ENCODE measurements at regions not wholly inside any gene's neighbourhood (a gene's known extent, or its start where the extent isn't known, plus 50 kb on each side); places are given as distances from the start of the nearest gene placed in this dataset.

- Histone ChIP-seq H3K4me2 (no peak overlapping the region), H3K27ac (no peak overlapping the region), H3K36me3 (no peaks in the 10 kb centered on the region), H3K9me3 (no peaks in the 10 kb centered on the region), H3K4me1 (no peaks in the 10 kb centered on the region), H4K20me1 (no peaks in the 10 kb centered on the region), H3K9ac (no peak overlapping the region), H3K27me3 (no peaks in the 10 kb centered on the region), H3K4me3 (no peak overlapping the region)
- TF ChIP-seq Cebpa-rat (IDR thresholded peaks at IDR 0.05), result no peak
Observed at GRCh38 chr3:153740109-153740508, 381.1 kb upstream of the ARHGEF26 start.

DNA sequence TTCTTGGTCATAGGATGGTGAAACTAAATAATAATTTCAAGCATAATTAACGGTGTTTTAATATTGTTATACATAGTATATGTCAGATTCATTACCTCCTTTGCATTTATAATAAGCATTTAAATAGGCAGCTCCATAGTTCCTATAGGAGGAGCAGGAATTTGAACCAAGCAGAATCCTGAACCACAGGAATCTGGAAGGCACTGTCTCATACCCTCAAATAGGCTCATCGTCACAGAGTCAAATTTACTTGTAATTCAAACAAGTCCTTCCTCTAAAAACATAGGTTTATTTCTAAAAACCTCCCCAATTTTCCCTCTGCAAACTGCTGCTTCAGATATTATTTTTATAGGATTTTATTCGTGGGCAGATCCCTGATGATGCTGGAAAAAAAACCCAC, 376.3 kb upstream of the ARHGEF26 start:
- no peaks in the 10 kb centered on the region for H4K20me1 ChIP-seq
- H3K9me3 ChIP-seq, result no peaks in the 10 kb centered on the region
- H3K9ac ChIP-seq, result no peak overlapping the region
- no peak overlapping the region for H3K4me3 ChIP-seq
- H3K27me3 ChIP-seq, result no peaks in the 10 kb centered on the region
- no peak overlapping the region for H3K4me2 ChIP-seq
- H3K4me1 ChIP-seq, result no peaks in the 10 kb centered on the region
- no peaks in the 10 kb centered on the region for H3K36me3 ChIP-seq
- no peak for TF ChIP-seq Cebpa-rat (IDR thresholded peaks at IDR 0.05)
- no peak overlapping the region for H3K27ac ChIP-seq

GRCh38 chr3:153746211-153746610, 375.0 kb upstream of the ARHGEF26 start:
- H3K27me3 ChIP-seq, result no peaks in the 10 kb centered on the region
- H4K20me1 ChIP-seq, result no peaks in the 10 kb centered on the region
- H3K4me3 ChIP-seq, result no peak overlapping the region
- no peaks in the 10 kb centered on the region for H3K36me3 ChIP-seq
- H3K4me2 ChIP-seq, result no peak overlapping the region
- no peaks in the 10 kb centered on the region for H3K9me3 ChIP-seq
- no peak overlapping the region for H3K9ac ChIP-seq
- H3K4me1 ChIP-seq, result no peaks in the 10 kb centered on the region
- H3K27ac ChIP-seq, result no peak overlapping the region
- no peak for TF ChIP-seq Cebpa-rat (IDR thresholded peaks at IDR 0.05)

- Histone ChIP-seq H3K27ac (no peak overlapping the region), H3K27me3 (no peaks in the 10 kb centered on the region), H3K9me3 (no peaks in the 10 kb centered on the region), H4K20me1 (no peaks in the 10 kb centered on the region), H3K9ac (no peak overlapping the region), H3K4me2 (no peak overlapping the region), H3K36me3 (no peaks in the 10 kb centered on the region), H3K4me1 (no peaks in the 10 kb centered on the region), H3K4me3 (no peak overlapping the region)
- no peak for TF ChIP-seq Cebpa-rat (IDR thresholded peaks at IDR 0.05)
Observed at GRCh38 chr3:153749070-153749610, 372.1 kb upstream of the ARHGEF26 start.

DNA sequence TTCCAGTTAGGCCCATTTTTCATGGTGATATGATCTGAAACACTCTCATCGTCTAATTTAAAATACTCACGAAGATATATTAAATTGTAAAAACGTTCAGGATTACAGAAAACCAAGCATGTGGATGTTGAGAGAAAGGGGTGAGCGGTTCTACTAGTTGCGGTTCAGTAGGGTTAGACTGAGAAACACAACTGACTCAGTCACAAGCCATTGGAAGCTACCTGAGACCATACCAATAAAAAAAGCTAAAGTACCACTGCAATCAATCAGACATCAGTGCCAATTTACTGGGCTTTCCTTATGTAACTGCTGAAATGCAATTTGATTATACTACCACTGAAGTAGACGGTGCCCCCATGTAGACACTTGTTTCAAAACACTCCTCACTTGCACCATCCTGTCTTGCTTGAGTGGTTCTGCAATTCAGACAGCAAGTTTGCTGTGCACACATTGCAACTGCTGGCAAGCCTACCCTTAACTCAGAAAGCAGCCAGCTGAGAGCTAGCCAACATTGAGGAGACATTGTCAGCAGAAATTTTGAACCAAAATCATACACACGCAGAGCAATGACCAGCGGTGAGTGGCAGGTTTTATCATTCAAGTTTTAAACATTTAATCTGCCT, 368.7 kb upstream of the ARHGEF26 start:
- no peaks in the 10 kb centered on the region for H3K4me1 ChIP-seq
- H3K36me3 ChIP-seq, result no peaks in the 10 kb centered on the region
- no peak overlapping the region for H3K27ac ChIP-seq
- no peak overlapping the region for H3K4me2 ChIP-seq
- no peak overlapping the region for H3K4me3 ChIP-seq
- H3K9ac ChIP-seq, result no peak overlapping the region
- H3K27me3 ChIP-seq, result no peaks in the 10 kb centered on the region
- no peak for TF ChIP-seq Cebpa-rat (IDR thresholded peaks at IDR 0.05)
- H3K9me3 ChIP-seq, result no peaks in the 10 kb centered on the region
- no peaks in the 10 kb centered on the region for H4K20me1 ChIP-seq

DNA sequence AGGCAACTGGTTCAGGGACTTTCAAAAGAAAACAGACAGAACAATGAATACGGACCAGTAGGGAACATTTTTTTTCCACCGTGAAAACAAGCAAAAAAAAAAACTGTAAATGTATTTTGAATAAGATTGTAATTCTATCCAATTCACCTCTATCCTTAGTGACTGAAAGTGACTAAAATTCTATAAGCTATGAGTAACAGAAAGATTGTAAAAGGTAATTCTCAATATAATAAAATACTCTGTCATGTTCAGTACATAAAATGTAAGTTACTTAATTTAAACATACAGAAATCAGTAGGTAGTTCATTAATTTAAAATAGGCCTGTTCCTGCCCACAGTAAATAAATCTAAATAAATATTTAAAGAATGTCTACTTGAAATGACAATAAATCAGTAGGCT, 368.2 kb upstream of the ARHGEF26 start:
- no peaks in the 10 kb centered on the region for H3K27me3 ChIP-seq
- no peak overlapping the region for H3K27ac ChIP-seq
- no peaks in the 10 kb centered on the region for H3K9me3 ChIP-seq
- no peaks in the 10 kb centered on the region for H4K20me1 ChIP-seq
- TF ChIP-seq Cebpa-rat (IDR thresholded peaks at IDR 0.05), result no peak
- H3K4me1 ChIP-seq, result no peaks in the 10 kb centered on the region
- H3K4me2 ChIP-seq, result no peak overlapping the region
- no peaks in the 10 kb centered on the region for H3K36me3 ChIP-seq
- H3K9ac ChIP-seq, result no peak overlapping the region
- H3K4me3 ChIP-seq, result no peak overlapping the region

DNA sequence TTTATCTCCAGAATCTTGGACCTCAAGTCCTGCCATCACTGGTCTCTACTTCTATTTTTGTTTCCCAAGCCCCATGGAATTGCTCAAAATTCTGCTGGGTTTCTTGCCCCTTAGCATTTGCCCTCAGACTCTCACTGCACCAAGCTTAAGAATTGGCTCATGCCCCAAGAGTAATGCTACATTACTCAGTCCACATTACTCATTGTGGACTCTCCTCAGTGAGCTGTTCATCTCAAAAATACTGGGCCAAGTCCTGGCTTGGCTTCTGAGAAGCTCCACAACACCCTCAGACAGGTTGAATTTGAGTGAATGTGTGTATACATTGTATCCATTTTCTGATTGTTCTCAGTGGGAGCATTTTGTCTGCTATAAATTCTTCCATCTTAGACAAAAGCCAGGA, 364.4 kb upstream of the ARHGEF26 start:
- Histone ChIP-seq H3K27ac (no peak overlapping the region), H3K4me1 (no peaks in the 10 kb centered on the region), H4K20me1 (no peaks in the 10 kb centered on the region), H3K4me3 (no peak overlapping the region), H3K36me3 (no peaks in the 10 kb centered on the region), H3K27me3 (no peaks in the 10 kb centered on the region), H3K9me3 (no peaks in the 10 kb centered on the region), H3K4me2 (no peak overlapping the region), H3K9ac (no peak overlapping the region)
- no peak for TF ChIP-seq Cebpa-rat (IDR thresholded peaks at IDR 0.05)

DNA sequence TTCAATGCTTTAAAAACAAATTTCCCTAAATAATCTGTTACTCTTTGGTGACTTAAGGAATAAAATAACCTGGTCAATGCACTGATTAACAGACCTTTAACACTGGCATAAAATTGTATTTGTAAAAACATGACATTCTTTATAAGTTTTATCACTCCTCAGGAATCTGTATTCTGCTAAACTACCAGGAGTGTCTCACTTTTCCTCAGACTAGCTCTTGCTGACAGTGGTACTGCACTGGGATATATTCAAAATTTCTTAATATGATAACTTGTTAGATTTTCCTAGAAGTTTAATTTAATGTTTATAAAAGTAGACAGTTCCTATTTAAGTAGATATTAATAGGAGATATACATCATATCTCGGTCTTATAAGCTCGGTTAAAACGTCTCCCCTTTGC, 363.4 kb upstream of the ARHGEF26 start:
- no peak overlapping the region for H3K4me2 ChIP-seq
- H3K4me1 ChIP-seq, result no peaks in the 10 kb centered on the region
- TF ChIP-seq Cebpa-rat (IDR thresholded peaks at IDR 0.05), result no peak

DNA sequence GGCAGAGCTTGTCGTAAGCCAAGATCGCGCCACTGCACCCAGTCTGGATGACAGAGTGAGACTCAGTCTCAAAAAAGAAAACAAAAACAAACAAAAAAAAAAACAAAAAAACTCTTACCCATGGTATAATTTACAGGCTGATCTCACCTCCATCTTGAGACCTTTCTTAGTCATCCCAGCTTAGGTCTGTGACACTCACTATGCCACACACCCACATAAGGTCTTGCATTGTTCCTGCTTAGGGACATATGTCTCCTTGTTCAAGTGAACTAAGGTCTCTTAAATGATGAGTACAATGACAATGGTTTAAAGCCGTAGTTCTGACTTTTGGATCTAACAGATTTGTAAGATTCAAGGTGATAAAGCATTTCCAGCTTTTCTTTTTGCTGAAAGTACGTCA, 360.2 kb upstream of the ARHGEF26 start:
- Histone ChIP-seq H3K4me1 (no peaks in the 10 kb centered on the region), H4K20me1 (no peaks in the 10 kb centered on the region), H3K36me3 (no peaks in the 10 kb centered on the region), H3K4me2 (no peak overlapping the region), H3K9ac (no peak overlapping the region), H3K27ac (no peak overlapping the region), H3K27me3 (no peaks in the 10 kb centered on the region), H3K4me3 (no peak overlapping the region), H3K9me3 (no peaks in the 10 kb centered on the region)
- TF ChIP-seq Cebpa-rat (IDR thresholded peaks at IDR 0.05), result no peak

More for the DNA sequence above, 363.4 kb upstream of the ARHGEF26 start:
- H3K36me3 ChIP-seq, result no peaks in the 10 kb centered on the region
- no peak overlapping the region for H3K9ac ChIP-seq
- H3K27ac ChIP-seq, result no peak overlapping the region
- no peaks in the 10 kb centered on the region for H4K20me1 ChIP-seq
- no peak overlapping the region for H3K4me3 ChIP-seq
- H3K27me3 ChIP-seq, result no peaks in the 10 kb centered on the region
- no peaks in the 10 kb centered on the region for H3K9me3 ChIP-seq

DNA sequence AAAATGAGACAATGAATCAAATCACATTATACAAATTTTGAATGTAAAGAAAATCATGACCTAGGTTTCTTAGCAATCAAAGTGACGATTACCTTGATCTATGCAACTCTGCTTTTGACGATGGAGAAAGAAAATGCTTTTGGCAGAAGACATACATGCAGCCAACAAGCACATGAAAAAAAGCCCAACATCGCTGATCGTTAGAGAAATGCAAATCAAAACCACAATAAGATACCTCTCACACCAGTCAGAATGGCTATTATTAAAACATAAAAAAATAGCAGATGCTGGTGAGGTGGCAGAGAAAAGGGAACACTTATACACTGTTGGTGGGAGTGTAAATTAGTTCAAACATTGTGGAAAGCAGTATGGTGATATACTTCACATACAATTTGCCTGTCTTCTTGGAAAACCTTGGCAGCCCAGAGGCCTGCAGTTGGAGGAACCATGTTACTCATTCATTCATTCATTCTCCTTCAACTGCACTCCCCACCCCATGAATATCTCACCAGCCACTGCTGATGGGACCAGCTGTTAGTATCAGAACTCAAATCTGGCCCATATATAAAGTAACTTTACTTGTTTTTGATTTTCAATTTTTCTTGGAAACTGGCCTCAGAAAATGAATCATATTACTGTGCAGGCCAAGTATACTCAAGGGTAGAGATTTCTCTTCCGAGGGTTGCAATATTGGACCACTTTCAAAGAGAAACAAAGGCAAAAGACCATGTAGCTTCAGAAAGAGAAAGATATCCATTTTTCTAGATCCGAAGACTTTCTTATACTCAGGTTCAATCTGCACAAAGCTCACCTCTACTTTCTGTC, 358.6 kb upstream of the ARHGEF26 start:
- H3K9me3 ChIP-seq, result no peaks in the 10 kb centered on the region
- H3K4me2 ChIP-seq, result no peak overlapping the region
- TF ChIP-seq Cebpa-rat (IDR thresholded peaks at IDR 0.05), result no peak
- no peaks in the 10 kb centered on the region for H3K27me3 ChIP-seq
- H3K9ac ChIP-seq, result no peak overlapping the region
- H3K36me3 ChIP-seq, result no peaks in the 10 kb centered on the region
- H3K27ac ChIP-seq, result no peak overlapping the region
- no peaks in the 10 kb centered on the region for H4K20me1 ChIP-seq
- H3K4me1 ChIP-seq, result no peaks in the 10 kb centered on the region
- no peak overlapping the region for H3K4me3 ChIP-seq

Data from BLaER1 (cell line).